RKO (cell line): ENCODE measurements at regions not wholly inside any gene's neighbourhood (a gene's known extent, or its start where the extent isn't known, plus 50 kb on each side); places are given as distances from the start of the nearest gene placed in this dataset.

Experiments
- DNase-seq: peaks from one replicate; pipeline ENCODE4 v3.0.0-alpha.2; 2016; ENCODE audit warnings: low spot score

DNA sequence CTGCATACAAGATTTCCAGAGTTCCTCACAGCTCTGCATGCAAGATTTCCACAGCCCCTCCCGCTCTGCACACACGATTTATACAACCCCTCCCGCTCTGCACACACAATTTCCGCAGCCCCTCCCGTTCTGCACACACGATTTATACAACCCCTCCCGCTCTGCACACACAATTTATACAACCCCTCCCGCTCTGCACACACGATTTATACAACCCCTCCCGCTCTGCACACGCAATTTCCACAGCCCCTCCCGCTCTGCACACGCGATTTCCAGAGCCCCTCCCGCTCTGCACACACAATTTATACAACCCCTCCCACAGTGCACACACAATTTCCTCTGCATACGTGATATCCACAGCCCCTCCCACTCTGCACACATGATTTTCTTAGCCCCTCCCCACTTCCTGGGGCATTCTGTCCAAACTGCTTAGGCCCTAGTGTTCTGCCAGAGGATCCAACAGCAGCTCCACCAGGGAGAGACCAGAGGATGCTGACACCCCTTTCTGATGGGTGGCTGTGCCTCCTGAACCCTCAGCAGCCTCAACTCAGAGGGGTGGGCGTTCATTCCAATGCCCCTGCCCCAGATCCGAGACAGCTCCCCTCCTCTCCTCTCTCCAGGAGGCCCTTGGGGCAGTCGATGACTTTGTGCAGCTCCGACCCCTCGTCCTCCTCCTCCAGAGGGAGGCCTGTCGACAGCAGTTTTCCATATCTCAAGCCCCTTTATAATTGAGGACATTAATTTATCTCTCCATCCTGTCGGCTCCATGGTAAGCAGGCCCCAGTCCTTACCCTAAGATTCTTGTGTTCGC lies 671.7 kb downstream of the BRD1 start:
- DNase-seq = no peak

DNA sequence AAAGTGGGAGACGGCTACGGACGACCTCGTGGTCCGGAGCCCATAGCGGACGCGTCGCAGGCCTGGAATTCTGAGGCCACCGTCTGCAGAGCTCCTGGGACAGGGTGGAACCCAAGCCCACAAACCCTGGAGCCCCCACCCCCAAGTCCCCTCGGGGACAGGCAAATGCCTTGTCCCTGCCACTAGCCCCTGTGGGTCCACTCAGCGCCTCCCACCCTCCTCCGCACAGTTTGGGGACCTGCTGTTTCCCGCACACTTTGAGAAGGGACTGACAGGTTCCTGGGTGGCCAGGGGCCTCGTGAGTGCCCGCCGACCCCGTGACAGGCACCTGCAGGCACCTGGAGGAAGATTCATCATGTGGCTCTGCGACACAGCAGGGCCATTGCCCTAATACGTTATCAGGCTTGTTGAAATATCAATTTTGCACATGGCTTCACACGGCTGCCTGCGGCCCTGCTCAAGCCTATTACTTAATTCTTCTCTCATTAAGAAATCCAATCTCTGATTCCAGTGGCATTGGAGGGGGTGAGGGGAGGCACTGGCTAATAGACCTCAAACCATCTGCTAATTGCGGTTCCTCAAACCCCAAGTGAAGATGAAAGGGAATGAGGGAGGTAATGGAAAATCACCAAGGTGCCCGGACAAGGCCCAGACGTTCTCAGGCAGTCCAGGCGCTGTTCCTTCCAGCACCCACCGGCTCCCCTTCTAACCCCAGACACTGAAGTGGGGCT lies 672.5 kb downstream of the BRD1 start:
- DNase-seq = no peak

DNA sequence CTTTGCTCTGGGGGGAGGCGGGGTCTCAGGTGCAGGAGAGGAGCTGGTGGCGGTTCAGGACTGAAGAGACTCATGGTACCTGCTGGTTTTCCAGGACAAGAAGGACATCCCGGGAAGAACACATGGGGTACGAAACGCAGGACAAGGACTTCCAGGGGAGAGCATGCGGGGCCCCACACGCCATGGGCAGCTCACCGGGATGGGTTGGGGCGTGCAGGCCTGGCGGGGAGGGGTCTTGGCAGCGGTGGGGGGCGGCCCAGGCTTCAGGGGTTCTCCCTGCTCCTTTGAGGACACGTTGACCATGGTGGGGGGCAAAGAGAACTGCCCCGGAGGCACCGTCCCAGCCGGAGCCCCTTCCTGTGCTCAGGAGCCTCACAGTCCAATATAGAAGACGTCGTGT lies 673.2 kb downstream of the BRD1 start:
- DNase-seq = no peak

- no peak for DNase-seq
Observed at GRCh38 chr22:49153921-49154320, 673.8 kb downstream of the BRD1 start.

- DNase-seq = no peak
Observed at GRCh38 chr22:49152939-49153770, 674.5 kb downstream of the BRD1 start.

- no peak for DNase-seq
Observed at GRCh38 chr22:49152127-49152938, 675.3 kb downstream of the BRD1 start.

GRCh38 chr22:49151256-49152126 lies 676.2 kb downstream of the BRD1 start:
- no peak for DNase-seq

- DNase-seq = no peak
Observed at GRCh38 chr22:49150801-49151221, 676.9 kb downstream of the BRD1 start.

GRCh38 chr22:49149721-49150608 lies 677.7 kb downstream of the BRD1 start:
- DNase-seq = no peak

GRCh38 chr22:49148895-49149418 lies 678.7 kb downstream of the BRD1 start:
- no peak for DNase-seq

DNA sequence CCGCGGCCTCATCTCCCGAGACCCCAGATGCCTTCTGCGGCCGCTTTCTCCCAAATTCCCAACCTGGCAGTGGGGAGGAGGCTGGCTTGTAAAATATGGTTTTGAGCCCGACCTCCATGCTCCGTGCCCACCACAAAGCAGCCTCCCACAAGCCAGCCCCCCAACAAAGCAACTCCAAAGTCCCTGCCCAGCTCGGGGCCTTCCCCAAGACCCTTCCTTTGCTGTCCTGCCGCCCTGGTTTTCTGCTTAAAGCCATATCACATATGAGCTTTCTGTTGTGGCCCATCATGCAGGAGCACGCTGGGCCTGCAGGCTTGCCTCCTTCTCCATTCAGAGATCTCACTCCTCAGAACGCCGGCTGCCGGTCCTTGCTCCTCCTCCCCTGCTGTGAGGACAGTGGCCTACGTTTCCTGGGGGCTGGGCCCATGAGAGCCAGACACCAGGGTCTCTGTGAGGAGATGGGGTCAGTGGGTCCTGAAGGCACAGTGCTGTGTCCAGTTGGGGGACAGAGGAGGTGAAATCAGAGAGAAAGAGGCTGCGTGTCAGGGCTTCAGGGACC lies 680.0 kb downstream of the BRD1 start:
- no peak for DNase-seq

GRCh38 chr22:49147171-49147570 lies 680.5 kb downstream of the BRD1 start:
- DNase-seq = no peak

DNA sequence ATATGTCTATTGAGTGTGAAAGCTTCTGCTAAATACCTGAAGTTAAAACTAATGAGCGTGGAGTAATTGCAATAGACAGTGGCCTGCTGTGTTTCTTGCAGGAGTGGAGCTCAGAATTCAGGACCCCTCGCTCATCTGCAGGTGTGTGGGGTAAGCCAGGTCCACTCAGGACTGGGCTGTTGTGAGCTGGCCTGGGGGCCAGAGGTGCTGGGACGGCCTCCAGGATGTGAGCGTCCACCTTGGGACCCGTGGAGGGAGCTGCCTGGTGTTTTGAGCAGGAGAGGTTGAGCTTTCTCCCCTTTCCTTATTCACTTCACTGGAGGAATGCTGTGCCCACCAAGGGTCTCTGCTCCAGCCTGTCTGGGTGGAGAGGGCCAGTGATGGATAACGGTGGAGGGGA lies 681.2 kb downstream of the BRD1 start:
- no peak for DNase-seq

GRCh38 chr22:49143812-49144211 lies 683.9 kb downstream of the BRD1 start:
- no peak for DNase-seq

- DNase-seq = no peak
Observed at GRCh38 chr22:49142891-49143290, 684.8 kb downstream of the BRD1 start.

DNA sequence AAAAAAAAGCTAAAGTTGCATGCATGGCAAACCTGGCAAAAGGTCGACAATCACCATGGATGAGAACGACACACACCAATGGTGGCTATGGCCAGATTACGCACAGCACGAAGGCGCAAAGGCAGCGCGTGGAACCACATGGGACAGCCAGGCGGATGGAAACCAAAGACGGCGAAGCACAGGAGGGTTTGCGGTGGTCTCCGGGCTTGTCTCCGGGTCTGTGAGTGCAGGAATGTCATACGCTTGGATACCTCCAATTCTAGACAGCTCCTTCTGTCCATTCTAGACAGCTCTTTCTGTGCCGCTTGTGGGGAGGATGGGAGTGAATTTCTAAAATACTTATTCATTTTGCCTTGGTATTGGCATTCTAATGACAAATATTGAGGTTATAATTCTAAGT lies 685.4 kb downstream of the BRD1 start:
- no peak for DNase-seq

DNA sequence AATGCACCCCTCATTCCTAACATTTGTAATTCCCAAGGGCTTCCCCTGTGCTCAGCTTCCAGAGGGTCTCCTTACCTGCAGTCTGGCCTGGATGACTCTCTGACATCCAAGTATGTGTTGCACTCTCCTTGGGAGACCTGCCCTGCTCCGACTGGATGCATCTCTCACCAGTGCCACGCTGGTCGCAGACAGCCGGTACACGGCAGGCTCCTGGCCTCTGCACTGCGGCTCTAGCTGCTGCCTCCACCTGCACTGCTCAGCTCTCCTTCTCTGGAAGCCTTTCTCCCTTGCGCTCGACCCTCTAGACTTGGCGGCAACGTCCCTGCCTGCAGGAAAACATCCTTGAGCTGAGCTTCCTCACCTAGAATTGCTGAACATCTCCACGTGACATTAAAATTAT lies 685.9 kb downstream of the BRD1 start:
- no peak for DNase-seq

GRCh38 chr22:49140911-49141665 lies 686.6 kb downstream of the BRD1 start:
- no peak for DNase-seq
